PC-9 (cell line): ENCODE measurements at regions not wholly inside any gene's neighbourhood (a gene's known extent, or its start where the extent isn't known, plus 50 kb on each side); places are given as distances from the start of the nearest gene placed in this dataset.

Source experiments
- CTCF ChIP-seq: fragments of 200-600 bp; sonication (generic); conservative IDR thresholded peaks from 2 replicates; pipeline ENCODE4 v1.6.1; 2017; ENCODE audit warnings: mixed run types, antibody characterized with exemption, mild to moderate bottlenecking, moderate library complexity
- EZH2 ChIP-seq: fragments of 200-600 bp; sonication (generic); IDR thresholded peaks from 2 replicates; pipeline ENCODE4 v1.8.0; 2017; ENCODE audit warnings: antibody characterized with exemption, low read depth

- TF ChIP-seq CTCF (no peak), EZH2 (no peak)
Measured at GRCh38 chr7:113635492-113635891, 283.3 kb downstream of the PPP1R3A start.
